ENCODE measurements at regions not wholly inside any gene's neighbourhood (a gene's known extent, or its start where the extent isn't known, plus 50 kb on each side); places are given as distances from the start of the nearest gene placed in this dataset.
"Not testable (repeated sequence)": the region's sequence is repeated elsewhere in the genome, so short reads cannot be mapped to it uniquely, and the experiment has no call there.

DNA sequence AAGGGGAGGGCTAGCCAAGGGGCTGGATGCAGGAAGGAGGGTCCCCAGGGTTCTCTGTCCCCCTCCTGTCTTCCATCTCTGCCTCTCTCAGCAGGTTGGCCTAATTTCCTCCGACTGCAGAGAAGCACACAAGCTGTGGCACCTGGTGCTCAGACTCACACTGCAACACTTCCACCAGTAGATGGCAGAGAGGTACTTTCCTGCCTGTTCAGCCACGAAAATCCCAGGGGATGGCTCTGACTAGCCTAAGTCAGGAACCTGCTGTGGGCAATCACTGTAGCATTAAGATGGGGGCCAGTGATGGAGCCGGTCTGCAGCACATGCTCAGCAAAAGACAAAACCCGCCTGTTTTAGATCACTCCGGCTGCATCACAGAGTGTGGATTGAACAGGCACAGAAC lies 2721.7 kb upstream of the TPTE start:
- TF ChIP-seq, protein P1, sequence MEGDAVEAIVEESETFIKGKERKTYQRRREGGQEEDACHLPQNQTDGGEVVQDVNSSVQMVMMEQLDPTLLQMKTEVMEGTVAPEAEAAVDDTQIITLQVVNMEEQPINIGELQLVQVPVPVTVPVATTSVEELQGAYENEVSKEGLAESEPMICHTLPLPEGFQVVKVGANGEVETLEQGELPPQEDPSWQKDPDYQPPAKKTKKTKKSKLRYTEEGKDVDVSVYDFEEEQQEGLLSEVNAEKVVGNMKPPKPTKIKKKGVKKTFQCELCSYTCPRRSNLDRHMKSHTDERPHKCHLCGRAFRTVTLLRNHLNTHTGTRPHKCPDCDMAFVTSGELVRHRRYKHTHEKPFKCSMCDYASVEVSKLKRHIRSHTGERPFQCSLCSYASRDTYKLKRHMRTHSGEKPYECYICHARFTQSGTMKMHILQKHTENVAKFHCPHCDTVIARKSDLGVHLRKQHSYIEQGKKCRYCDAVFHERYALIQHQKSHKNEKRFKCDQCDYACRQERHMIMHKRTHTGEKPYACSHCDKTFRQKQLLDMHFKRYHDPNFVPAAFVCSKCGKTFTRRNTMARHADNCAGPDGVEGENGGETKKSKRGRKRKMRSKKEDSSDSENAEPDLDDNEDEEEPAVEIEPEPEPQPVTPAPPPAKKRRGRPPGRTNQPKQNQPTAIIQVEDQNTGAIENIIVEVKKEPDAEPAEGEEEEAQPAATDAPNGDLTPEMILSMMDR (IDR thresholded peaks at IDR 0.05): not testable (repeated sequence)
- not testable (repeated sequence) for TF ChIP-seq POLR2A (IDR thresholded peaks at IDR 0.05)
